Neuronal stem cell (in vitro differentiated cells): ENCODE measurements at regions not wholly inside any gene's neighbourhood (a gene's known extent, or its start where the extent isn't known, plus 50 kb on each side); places are given as distances from the start of the nearest gene placed in this dataset.
"Not testable (repeated sequence)": the region's sequence is repeated elsewhere in the genome, so short reads cannot be mapped to it uniquely, and the experiment has no call there.

ENCODE experiments used
- DNase-seq: peaks from one replicate; pipeline ENCODE4 v3.0.0-alpha.2; 2013; ENCODE audit warnings: low spot score
- H2AFZ ChIP-seq: one replicate; pipeline ENCODE4 v1.6.1; 2013; ENCODE audit warnings: mild to moderate bottlenecking, low read length, inconsistent platforms
- H2AK5ac ChIP-seq: 2 replicates; pipeline ENCODE4 v1.6.1; 2013; ENCODE audit warnings: low read depth, mild to moderate bottlenecking, inconsistent platforms, low read length, moderate library complexity, mixed read lengths
- H2BK120ac ChIP-seq: 2 replicates; pipeline ENCODE4 v1.6.1; 2013; ENCODE audit warnings: low read depth, mild to moderate bottlenecking, inconsistent platforms, low read length, moderate library complexity, mixed read lengths
- H2BK12ac ChIP-seq: one replicate; pipeline ENCODE4 v1.6.1; 2013; ENCODE audit warnings: low read length, inconsistent platforms
- H2BK15ac ChIP-seq: 2 replicates; pipeline ENCODE4 v1.6.1; 2013; ENCODE audit warnings: mild to moderate bottlenecking, low read length, inconsistent platforms, mixed read lengths
- H2BK5ac ChIP-seq: one replicate; pipeline ENCODE4 v1.6.1; 2013; ENCODE audit warnings: inconsistent platforms, mild to moderate bottlenecking, low read length, moderate library complexity
- H3K14ac ChIP-seq: one replicate; pipeline ENCODE4 v1.6.1; 2013; ENCODE audit warnings: low read length, inconsistent platforms
- H3K18ac ChIP-seq: 2 replicates; pipeline ENCODE4 v1.6.1; 2013; ENCODE audit warnings: low read length, inconsistent platforms
- H3K23ac ChIP-seq: 2 replicates; pipeline ENCODE4 v1.6.1; 2013; ENCODE audit warnings: low read depth, mild to moderate bottlenecking, mixed read lengths, low read length, inconsistent platforms; ENCODE audit not compliant: poor library complexity
- H3K27ac ChIP-seq: replicated peaks from 3 replicates; pipeline ENCODE4 v1.5.1; 2013; ENCODE audit warnings: low read length, inconsistent platforms
- H3K27me3 ChIP-seq, 3 experiments: 2 replicates each; pipeline ENCODE4 v1.6.1; 2013; ENCODE audit warnings: low read length in 3 of 3, mild to moderate bottlenecking in 2 of 3, inconsistent platforms in 1 of 3, low read depth in 1 of 3, mixed read lengths in 1 of 3, moderate library complexity in 1 of 3; ENCODE audit not compliant: control insufficient read depth in 3 of 3, insufficient read depth in 3 of 3
- H3K36me3 ChIP-seq, 2 donors: replicated peaks in 1 of 2; 2 replicates each; pipeline ENCODE4 v1.6.1; 2013; ENCODE audit warnings: low read length in 2 of 2; ENCODE audit not compliant: control insufficient read depth in 2 of 2, insufficient read depth in 2 of 2
- H3K4ac ChIP-seq: 2 replicates; pipeline ENCODE4 v1.6.1; 2013; ENCODE audit warnings: inconsistent platforms, mild to moderate bottlenecking, low read length, moderate library complexity
- H3K4me1 ChIP-seq, 2 donors: 1 replicate in 1 of 2; 2 replicates in 1 of 2; pipeline ENCODE4 v1.6.1; 2013; ENCODE audit warnings: low read length in 2 of 2, low read depth in 1 of 2; ENCODE audit not compliant: control insufficient read depth in 2 of 2, insufficient read depth in 1 of 2
- H3K4me2 ChIP-seq: one replicate; pipeline ENCODE4 v1.6.1; 2013; ENCODE audit warnings: mild to moderate bottlenecking, low read length, inconsistent platforms; ENCODE audit not compliant: insufficient read depth, poor library complexity, severe bottlenecking
- H3K4me3 ChIP-seq, 2 donors: 2 replicates each; pipeline ENCODE4 v1.5.1; 2013; ENCODE audit warnings: low read length in 2 of 2, mild to moderate bottlenecking in 2 of 2, inconsistent platforms in 1 of 2, moderate library complexity in 1 of 2
- H3K79me1 ChIP-seq: one replicate; pipeline ENCODE4 v1.6.1; 2013; ENCODE audit warnings: low read depth, mild to moderate bottlenecking, inconsistent platforms, low read length, moderate library complexity
- H3K9ac ChIP-seq: one replicate; pipeline ENCODE4 v1.6.1; 2013; ENCODE audit warnings: mild to moderate bottlenecking, low read depth, low read length, inconsistent platforms; ENCODE audit not compliant: poor library complexity
- H3K9me3 ChIP-seq, 2 donors: replicated peaks in 1 of 2; 2 replicates each; pipeline versions ENCODE3 to v1.6.1; 2013; ENCODE audit warnings: low read length in 2 of 2, mild to moderate bottlenecking in 2 of 2, inconsistent platforms in 1 of 2, low read depth in 1 of 2, mixed read lengths in 1 of 2, moderate library complexity in 1 of 2; ENCODE audit not compliant: control insufficient read depth in 2 of 2, insufficient read depth in 1 of 2
- H4K8ac ChIP-seq: one replicate; pipeline ENCODE4 v1.6.1; 2013; ENCODE audit warnings: low read depth, mild to moderate bottlenecking, inconsistent platforms, low read length, moderate library complexity
- H4K91ac ChIP-seq: one replicate; pipeline ENCODE4 v1.6.1; 2013; ENCODE audit warnings: low read length, low read depth, mild to moderate bottlenecking, inconsistent platforms; ENCODE audit not compliant: poor library complexity
- WGBS, 2 donors: extraction: QIAGEN DNeasy Blood & Tissue Kit; methylation state at CpG; one replicate each; pipeline ENCODE4 v1.1.7; 2013; ENCODE audit warnings: missing lambda C conversion rate in 2 of 2, mixed read lengths in 1 of 2; ENCODE audit not compliant: insufficient read length in 2 of 2, insufficient replicate concordance in 1 of 2; ENCODE audit errors: extremely low coverage in 2 of 2; 5-methylcytosine and 5-hydroxymethylcytosine counted together

DNA sequence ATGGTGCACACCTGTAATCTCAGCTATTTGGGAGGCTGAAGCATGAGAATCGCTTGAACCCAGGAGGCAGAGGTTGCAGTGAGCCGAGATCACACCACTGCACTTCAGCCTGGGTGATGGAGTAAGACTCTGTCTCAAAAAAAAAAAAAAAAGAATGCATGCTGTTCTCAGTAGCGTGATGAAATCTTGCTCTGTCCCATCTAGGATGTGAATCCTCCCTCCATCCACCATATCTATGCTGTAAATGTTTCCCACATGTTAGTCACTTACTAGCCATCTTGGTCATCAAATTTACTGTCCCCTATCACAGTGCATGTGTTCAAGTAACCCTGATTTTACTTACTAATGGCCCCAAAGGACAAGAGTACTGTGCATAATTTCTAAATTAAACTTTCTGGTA lies 315.4 kb upstream of the TBX18 start:
- Histone ChIP-seq H3K4me1 (no peaks in the 10 kb centered on the region), H4K8ac (no peak overlapping the region), H3K27me3 (no peaks in the 10 kb centered on the region), H3K4me2 (no peak overlapping the region), H3K79me1 (no peaks in the 10 kb centered on the region), H3K4ac (no peak overlapping the region), H3K14ac (no peak overlapping the region), H2BK15ac (no peak overlapping the region), H2AFZ (no peak overlapping the region), H2BK5ac (no peak overlapping the region), H3K9ac (no peak overlapping the region), H3K27ac (no peak overlapping the region), H2BK12ac (no peak overlapping the region), H3K18ac (no peak overlapping the region), H3K36me3 (no peaks in the 10 kb centered on the region), H3K4me3 (no peak overlapping the region), H2AK5ac (no peak overlapping the region), H3K23ac (no peak overlapping the region), H4K91ac (no peak overlapping the region), H3K9me3 (no peaks in the 10 kb centered on the region), H2BK120ac (no peak overlapping the region)
- no peak for DNase-seq
- no CpG with 5 or more reads among the region's 3 CpGs for WGBS, 2 donors

DNA sequence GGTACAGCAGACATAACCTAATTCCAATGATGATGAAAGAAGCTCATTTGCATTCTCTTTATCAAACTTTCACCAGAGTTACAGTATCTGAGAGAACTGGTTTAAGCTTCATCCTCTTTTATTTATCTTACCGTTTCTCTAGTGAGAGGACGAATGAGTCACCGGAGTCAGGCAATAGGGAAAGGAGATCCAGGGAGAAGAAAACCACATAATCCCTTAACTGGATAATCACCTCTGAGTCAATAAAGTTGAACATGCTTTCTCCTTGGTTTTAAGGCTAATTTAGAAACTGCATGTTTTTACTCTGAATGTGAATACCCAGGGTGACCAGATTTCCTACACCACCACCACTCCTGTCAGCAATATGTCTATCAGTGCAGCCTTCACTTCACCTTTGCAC lies 313.7 kb upstream of the TBX18 start:
- Histone ChIP-seq H2BK12ac (no peak overlapping the region), H3K36me3 (no peaks in the 10 kb centered on the region), H3K9ac (no peak overlapping the region), H3K4me2 (no peak overlapping the region), H2BK5ac (no peak overlapping the region), H2BK120ac (no peak overlapping the region), H3K27me3 (no peaks in the 10 kb centered on the region), H4K8ac (no peak overlapping the region), H3K4me1 (no peaks in the 10 kb centered on the region), H4K91ac (no peak overlapping the region), H2AK5ac (no peak overlapping the region), H3K79me1 (no peaks in the 10 kb centered on the region), H3K14ac (no peak overlapping the region), H3K23ac (no peak overlapping the region), H3K4ac (no peak overlapping the region), H3K9me3 (no peaks in the 10 kb centered on the region), H2AFZ (no peak overlapping the region), H3K27ac (no peak overlapping the region), H2BK15ac (no peak overlapping the region), H3K18ac (no peak overlapping the region), H3K4me3 (no peak overlapping the region)
- DNase-seq, result no peak
- whole genome bisulfite sequencing, 2 donors, result no CpG with 5 or more reads among the region's 3 CpGs

DNA sequence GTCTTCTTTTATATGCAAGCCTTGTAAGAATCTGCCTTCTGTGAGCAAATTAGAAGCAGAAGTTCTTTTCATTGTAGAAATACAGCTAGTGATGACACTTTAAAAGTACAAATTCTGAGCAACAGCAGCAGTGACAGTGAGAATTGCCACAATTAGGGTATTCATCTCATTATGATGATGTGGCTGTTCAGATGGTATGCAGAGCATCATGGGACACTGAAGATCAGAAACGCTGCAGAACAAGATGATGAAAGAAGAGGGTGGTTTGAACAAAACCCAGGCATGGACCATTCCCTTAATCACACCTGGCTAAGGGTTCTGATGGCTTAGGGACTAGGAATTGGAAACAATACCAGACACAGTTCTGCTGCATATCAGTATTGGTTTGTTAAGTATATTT lies 312.7 kb upstream of the TBX18 start:
- Histone ChIP-seq H2AK5ac (no peak overlapping the region), H3K27me3 (no peaks in the 10 kb centered on the region), H3K4ac (no peak overlapping the region), H3K4me2 (no peak overlapping the region), H4K91ac (no peak overlapping the region), H2BK120ac (no peak overlapping the region), H3K14ac (no peak overlapping the region), H4K8ac (no peak overlapping the region), H2AFZ (no peak overlapping the region), H3K4me3 (no peak overlapping the region), H2BK12ac (no peak overlapping the region), H3K79me1 (no peaks in the 10 kb centered on the region), H2BK15ac (no peak overlapping the region), H3K9me3 (no peaks in the 10 kb centered on the region), H3K9ac (no peak overlapping the region), H2BK5ac (no peak overlapping the region), H3K18ac (no peak overlapping the region), H3K23ac (no peak overlapping the region), H3K4me1 (no peaks in the 10 kb centered on the region), H3K27ac (no peak overlapping the region), H3K36me3 (no peaks in the 10 kb centered on the region)
- DNase-seq, result no peak
- no CpG with 5 or more reads among the region's 1 CpG for WGBS, 2 donors

- not testable (repeated sequence) for H2BK120ac ChIP-seq, H3K36me3 ChIP-seq, H3K23ac ChIP-seq, H3K27me3 ChIP-seq, H2AK5ac ChIP-seq, H4K8ac ChIP-seq, DNase-seq, H2BK5ac ChIP-seq, H3K4me3 ChIP-seq, H3K4me1 ChIP-seq, H4K91ac ChIP-seq, H2AFZ ChIP-seq, H3K4ac ChIP-seq, H3K14ac ChIP-seq, H3K9ac ChIP-seq, H3K27ac ChIP-seq, H2BK12ac ChIP-seq, H3K79me1 ChIP-seq, H2BK15ac ChIP-seq, H3K18ac ChIP-seq, H3K9me3 ChIP-seq
- WGBS, 2 donors, result no CpG with 5 or more reads among the region's 6 CpGs
- H3K4me2 ChIP-seq, result peak overlapping the region; percentile 2
Measured at GRCh38 chr6:85071845-85072244, 307.4 kb upstream of the TBX18 start.
